GM11168 (cell line): ENCODE measurements at regions not wholly inside any gene's neighbourhood (a gene's known extent, or its start where the extent isn't known, plus 50 kb on each side); places are given as distances from the start of the nearest gene placed in this dataset.
"Not testable (repeated sequence)": the region's sequence is repeated elsewhere in the genome, so short reads cannot be mapped to it uniquely, and the experiment has no call there.

ENCODE experiments used
- in situ Hi-C: fragments of 300-500 bp; cut with MboI; formaldehyde crosslinking; loops from one replicate; pipeline ENCODE4 v1.12.0; 2022; ENCODE audit warnings: low sequenced_read_pairs; ENCODE audit not compliant: unreplicated experiment

DNA sequence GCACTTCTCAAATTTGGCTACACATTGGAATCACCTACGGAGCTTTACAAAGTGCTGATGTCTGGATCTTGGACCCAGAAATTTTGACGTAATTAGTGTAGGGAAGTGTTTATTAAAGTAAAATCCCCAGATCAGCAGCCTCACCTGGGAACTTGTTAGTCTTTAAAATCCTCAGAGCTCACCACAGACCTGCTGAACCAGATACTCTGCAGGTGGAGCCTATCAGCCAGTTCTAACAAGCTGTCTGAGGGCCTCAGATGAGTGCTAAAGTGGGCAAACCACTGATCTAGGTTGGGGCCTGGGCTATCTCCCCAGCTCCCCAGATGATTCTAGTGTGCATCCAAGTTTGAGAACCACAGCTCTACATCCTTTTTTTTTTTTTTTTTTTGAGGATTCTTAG is 436.0 kb downstream of the ETS1 start:
- in situ Hi-C loops = loop anchor here (10.0 kb wide), 1 partner anchor 117 kb away; no protein-coding TSS in a partner anchor

DNA sequence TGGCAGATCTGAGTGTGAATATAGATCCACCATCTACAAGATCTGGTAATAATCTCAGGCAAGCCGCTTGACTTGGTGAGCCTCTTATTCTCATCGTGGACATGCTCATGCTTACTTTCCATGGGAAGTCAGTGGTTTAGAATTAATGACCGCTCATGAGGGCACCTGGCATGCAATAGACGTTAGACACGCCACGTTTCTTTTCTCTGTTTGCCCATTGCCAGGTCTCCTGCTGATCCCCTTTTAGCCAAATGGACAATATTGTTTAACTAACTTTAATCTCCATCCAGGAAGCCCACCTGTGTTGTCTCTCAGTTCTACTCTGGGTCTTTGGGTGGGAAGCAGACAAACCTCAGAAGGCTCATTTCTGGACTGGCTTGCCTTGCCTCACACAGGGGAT is 439.1 kb downstream of the ETS1 start:
- in situ Hi-C loops = no loop called here

DNA sequence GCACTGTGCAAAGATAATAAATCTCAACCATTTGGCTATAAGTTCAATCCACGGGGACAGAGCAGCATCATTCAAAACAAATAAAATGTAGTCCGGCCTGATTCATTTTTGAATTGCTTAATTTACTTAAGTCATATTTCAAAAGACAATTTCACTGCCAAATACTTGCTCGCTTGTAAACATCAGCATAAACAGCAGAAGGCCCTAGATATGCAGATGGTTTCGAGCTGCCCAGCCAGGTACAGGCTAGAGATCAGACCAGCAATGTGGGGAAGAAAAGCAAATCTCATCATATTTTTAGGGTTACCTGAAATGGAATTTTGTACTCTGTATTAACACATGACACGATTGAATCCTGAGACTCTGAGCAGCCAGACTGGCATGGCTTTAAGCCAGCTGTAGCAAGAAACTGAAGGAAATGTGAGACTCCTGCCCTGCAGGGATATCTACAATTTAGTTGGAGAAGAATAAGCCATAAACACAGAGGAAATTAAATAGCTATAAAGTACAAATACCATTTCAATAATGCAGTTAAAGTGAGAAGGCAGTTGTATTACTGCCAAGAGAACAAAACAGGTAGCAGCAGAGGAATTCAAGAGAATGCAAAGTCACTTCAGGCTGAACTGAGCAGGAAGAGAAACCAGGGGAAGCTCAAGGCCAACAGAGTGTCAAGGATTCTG is 440.3 kb downstream of the ETS1 start:
- in situ Hi-C loops = no loop called here

DNA sequence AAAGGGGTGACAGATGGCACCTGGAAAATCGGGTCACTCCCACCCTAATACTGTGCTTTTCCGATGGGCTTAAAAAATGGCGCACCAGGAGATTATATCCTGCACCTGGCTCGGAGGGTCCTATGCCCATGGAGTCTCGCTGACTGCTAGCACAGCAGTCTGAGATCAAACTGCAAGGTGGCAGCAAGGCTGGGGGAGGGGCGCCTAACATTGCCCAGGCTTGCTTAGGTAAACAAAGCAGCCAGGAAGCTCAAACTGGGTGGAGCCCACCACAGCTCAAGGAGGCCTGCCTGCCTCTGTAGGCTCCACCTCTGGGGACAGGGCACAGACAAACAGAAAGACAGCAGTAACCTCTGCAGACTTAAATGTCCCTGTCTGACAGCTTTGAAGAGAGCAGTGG is 447.1 kb downstream of the ETS1 start:
- in situ Hi-C loops = not testable (repeated sequence)

DNA sequence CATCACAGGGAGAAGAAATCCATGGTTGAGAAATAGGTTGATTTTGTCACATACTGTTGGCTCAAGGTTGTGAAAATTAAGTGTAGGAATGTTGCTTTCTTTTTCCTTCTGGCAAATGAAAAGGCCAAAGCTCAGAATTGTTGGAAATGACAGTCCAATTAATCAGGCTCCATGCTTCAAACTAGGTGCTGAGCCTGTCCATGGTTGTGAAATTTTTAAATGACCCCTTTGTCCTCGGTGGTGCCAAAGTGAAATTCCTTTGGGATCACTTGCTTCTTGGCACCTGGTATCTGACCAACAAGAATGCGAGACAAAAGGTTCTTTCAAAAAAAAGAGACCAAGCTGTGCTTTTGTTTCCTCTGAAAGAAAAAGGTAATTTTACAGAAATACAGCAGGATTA is 451.9 kb downstream of the ETS1 start:
- in situ Hi-C loops = no loop called here

DNA sequence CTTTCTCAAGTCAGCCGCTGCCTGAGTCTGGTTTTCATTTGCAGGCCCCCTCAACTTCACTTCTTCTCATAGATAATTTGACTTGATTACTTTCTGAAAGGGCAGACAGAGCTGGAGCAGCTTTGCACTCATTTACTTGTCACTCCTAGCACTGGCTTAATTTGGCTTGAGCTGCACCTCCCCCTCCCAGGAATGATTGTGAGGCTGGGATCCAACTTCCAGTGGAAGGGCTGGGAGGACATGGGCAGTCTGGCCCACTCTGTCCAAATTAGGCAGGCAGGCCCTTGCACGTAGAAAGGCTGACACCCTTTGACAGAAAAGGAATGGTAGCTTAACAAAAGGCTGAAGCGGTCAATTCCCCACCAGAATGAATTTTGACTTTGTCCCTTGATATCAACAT is 453.9 kb downstream of the ETS1 start:
- in situ Hi-C loops = no loop called here

DNA sequence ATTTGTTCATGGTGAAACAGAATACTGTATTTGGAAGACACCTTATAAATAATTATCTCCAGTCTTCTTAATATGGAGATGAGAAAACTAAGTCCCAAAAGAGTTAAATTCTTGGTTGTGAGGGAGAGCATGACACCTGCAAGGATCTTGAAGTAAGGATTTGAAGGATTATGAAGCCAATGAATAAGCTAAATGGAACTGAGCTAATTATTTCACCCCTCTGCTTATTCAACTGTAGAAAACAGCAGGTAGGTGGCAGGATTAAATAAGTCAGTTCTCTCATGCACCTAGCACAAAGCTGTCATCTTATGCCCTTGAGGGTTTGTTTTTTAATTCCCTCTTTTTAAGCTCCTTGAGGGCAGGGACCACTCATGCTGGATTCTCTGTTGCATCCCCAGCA is 457.3 kb downstream of the ETS1 start:
- in situ Hi-C loops = no loop called here

DNA sequence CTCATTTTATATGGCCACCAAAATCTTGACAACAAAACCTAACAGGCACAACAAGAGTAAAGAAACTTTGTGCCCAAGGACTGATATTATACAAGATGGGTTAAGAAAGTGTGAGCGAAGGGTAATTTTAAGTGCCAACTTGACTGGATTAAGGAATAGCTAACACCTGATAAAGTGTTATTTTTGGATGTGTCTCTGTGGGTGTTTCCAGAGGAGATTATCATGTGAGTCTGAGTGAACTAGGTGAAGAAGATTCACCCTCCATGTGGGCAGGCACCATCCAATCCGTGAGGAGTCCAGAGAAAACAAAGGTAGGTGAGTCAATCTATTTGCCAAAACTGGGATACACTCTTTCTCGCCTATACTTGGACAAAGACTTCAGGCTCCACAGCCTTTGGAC is 461.6 kb downstream of the ETS1 start:
- in situ Hi-C loops = no loop called here

DNA sequence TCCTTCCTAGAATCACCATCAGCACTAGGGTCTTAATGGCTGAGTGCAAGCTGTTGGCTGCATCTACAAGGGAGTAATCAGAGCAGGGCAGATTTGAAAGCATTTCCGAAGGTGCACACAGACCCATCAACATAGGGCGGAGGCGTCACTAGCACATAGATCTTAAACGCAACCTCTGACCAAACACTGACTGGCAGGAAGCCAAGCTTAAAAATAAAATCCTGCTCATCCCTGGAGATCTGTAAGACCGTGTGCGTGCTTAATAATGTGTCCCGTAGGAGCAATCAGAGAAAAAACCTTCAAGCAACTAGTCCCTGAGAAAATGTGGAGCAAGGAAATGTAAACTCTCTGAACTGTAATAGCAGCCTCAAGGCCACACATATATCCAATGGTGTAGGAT is 470.5 kb downstream of the ETS1 start:
- in situ Hi-C loops = no loop called here

DNA sequence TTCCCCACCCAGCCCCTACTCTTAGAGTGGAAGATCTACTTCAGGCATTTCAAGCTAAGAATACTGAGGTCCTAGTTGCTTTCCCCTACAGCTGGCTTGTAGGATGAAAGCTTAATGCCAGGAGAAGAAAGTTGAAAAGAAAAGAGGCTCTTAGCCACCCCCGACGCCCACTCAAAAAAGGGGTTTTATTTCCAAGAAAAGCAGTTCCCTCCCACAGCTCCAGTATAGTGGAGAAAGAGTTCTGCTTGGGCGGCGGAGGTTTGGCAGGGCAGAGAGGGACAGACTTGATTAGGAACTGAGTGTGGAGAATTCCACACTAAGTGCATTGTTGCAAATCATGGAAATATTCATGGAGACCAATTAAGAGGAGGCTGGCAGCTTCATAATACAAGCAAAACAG is 470.9 kb downstream of the ETS1 start:
- in situ Hi-C loops = no loop called here

DNA sequence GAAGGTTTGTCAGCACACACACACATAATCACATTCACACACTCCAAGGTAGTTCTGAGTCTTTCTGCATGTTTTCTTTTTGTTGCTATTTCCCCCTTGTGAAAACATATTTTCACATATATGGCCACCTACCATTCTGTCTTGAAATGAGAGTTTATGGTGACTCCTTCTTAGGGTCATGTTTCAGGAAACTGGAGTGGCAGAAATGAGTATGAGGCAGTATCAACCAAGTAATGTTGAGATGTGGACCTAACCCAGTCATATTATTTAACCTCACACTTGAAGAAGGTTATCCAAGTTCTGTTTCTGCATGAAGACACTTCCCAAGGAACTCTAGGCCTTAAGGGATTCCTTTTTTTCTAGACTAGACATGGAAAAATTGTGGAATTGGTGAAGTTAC is 481.4 kb downstream of the ETS1 start:
- in situ Hi-C loops = no loop called here

DNA sequence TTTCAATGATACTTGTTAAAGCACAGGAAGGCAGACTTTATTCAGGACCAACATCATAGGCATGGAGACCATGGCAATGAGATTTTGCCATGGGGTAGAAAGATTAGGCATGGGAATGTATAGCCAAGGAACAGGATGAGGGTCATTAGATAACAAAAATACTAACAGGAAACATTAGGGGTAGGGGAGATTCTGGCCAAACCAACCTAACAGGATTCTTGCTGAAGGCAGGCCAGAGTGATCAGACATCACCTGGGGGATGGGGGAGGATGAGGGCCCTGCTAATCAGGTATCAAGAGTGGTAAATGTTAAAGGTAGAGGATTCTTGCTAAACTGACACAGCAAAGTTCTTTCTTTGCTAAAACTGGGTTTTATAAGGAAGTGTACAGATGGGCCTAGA is 481.8 kb downstream of the ETS1 start:
- in situ Hi-C loops = no loop called here

DNA sequence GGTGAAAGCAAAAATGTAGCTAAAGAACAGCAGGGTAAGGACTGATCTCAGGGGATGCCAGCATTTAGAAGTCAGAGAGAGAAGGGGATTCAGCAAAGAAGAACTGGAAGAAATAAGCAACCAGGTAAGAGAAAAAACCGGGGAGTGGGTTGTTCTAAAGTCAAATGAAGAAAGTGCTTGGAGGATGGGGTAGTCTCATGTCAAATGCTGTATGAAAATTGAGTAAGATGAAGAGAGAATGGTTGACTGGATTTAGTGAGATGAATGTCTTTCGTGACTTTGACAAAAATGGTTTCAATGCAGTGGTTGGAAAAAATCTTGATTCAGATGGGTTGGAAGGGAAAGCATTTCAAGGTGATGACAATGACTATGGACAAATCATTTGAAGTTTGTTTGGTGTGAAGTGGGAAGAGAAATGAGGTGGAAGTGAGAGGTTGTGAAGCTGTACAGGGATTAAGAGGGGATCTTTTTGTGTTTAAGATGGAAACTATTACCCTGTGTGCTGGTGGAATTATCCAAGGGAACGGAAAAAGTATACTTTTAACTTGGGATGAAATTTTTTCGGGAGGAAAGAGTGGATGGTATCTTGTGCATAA is 484.0 kb downstream of the ETS1 start:
- in situ Hi-C loops = no loop called here

DNA sequence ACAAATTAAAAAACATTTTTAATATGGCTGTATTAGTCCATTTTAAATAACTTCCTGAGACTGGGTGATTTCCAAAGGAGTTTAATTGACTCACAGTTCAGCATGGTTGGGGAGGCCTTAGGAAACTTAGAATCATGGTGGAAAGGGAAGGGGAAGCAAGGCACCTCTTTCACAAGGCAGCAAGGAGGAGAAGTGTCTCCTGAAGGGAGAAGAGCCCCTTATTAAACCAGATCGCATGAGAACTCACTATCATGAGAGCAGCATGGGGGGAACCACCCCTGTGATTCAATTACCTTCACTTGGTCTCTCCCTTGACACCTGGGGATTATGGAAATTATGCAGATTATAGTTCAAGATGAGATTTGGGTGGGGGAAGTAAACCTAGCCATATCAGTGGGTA is 488.6 kb downstream of the ETS1 start:
- in situ Hi-C loops = no loop called here

DNA sequence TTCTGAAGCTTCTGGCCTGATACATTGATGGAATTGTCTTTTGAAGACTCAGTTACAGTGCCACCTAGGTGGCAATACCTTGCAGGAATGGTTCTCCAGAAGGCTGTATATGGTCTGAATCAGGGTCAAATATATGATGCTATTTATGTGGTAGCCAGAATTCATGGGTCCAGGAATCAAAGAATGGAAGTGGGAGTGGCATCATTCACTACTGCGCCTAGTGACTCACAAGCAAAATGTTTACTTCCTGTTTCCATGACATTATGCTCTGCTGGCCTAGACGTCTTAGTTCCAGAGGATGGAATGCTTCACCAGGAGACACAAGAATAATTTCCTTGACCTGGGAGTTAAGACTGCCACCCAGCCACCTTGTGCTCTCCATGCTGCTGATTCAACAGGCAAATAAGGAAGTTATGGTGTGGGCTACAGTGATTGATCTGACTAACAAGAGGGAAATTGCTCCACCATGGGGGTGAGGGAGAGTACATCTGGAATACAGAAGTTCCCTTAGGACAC is 491.8 kb downstream of the ETS1 start:
- in situ Hi-C loops = no loop called here

DNA sequence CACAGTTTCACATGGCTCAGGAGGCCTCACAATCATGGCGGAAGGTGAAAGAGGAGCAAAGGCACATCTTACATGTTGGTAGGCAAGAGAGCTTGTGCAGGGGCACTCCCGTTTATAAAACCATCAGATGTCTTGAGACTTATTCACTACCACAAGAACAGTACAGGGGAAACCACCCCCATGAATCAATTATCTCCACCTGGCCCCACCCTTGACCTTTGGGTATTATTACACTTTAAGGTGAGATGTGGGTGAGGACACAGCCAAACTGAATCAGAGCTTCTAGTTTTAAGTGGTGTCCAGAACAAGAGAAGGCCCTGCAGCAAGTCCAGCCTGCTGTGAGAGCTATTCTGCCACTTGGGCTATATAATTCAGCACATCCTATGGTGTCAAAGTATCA is 493.7 kb downstream of the ETS1 start:
- in situ Hi-C loops = no loop called here

DNA sequence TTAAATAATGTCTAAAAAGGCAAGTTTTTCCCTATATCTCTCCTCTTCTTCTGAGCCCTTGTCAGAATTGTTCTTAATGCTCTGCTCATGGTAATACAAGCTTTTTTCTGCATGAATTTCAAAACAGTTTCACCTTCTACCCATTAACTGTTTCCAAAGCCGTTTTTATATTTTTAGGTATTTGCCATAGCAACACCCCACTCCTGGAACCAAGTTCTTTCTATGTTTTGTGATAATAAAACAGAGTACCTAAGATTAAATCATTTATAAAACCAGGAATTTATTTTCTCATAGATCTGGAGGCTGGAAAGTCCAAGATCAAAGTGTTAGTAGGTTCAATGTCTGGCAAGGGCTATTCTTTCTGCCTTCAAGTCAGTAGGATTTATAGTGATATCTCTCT is 497.4 kb downstream of the ETS1 start:
- in situ Hi-C loops = no loop called here

DNA sequence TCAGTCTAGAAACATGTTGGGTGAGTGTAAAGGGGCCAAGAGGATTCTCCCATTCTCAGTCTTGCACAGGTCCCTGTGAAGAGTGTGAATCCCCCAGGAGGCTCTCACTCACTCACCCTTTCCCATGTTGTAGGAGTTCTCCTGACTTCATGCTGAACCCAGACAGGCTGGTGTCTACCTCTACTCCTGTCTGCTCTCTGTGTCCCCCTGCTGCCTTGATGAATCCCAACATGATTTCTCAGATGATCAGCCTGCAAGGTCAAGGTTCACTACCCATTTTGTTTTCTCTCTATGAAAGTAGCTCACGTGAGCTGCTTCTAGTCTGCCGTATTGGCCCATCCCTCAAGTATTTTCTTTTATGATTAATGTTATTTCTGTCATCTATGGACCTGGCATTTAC is 500.6 kb downstream of the ETS1 start:
- in situ Hi-C loops = no loop called here

DNA sequence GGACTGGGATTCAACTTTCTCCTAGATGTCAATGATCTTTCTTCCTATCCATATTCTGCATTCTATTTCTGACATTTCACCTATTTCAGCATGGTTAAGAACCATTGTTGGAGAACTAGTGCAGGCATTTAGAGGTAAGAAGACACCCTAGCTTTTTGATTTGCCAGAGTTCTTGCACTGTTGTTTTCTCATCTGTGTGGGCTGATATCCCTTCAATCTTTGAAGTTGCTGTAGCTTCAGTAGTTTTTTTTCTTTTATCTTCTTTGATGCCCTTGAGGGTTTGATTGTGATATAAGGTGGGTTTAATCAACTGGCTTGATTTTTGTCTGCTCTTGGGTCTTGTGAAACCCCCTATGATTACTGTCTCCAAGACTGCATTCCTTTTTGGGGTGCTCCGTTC is 502.1 kb downstream of the ETS1 start:
- in situ Hi-C loops = no loop called here

DNA sequence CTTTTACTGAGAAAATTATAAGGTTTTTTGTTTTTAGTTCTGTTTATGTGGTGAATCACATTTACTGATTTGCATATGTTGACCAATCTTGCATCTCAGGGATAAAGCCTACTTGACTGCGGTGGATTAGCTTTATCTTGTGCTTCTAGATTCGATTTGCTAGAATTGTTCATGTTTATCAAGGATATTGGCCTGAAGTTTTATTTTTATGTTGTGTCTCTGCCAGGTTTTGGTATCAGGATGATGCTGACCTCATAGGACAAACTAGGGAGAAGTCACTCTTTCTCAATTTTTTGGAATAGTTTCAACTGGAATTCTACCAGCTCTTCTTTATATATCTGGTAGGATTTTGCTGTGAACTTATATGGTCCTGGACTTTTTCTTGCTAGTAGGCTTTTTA is 504.8 kb downstream of the ETS1 start:
- in situ Hi-C loops = no loop called here

DNA sequence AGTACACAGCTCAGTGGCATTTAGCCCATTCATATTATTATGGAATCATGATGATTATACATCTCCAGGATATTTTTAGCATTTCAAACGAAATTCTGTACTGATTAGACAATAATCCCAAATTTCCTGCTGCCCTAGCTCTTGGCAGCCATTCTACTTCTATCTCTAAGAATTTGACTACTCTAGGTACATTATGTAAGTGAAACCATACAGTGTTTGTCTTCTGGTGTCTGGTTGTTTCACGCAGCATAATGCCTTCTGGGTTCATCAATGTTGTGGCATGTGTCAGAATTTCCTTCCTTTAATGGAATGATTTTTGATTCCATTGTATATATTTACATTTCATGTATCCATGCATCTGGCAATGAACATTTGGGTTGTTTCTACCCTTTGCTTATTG is 517.7 kb downstream of the ETS1 start:
- in situ Hi-C loops = no loop called here

DNA sequence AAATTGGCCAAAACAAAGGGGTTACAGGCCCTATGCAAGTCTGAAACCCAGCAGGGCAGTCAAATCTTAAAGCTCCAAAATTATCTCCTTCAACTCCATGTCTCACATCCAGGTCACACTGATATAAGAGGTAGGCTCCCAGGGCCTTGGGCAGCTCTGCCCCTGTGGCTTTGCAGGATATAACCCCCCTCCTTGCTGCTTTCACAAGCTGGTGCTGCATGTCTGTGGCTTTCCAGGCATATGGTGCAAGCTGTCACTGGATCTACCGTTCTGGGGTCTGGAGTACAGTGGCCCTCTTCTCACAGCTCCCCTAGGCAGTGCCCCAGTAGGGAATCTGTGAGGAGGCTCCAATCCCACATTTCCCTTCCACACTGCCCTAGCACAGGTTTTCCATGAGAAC is 519.6 kb downstream of the ETS1 start:
- in situ Hi-C loops = no loop called here
